H1 (cell line): ENCODE measurements at regions not wholly inside any gene's neighbourhood (a gene's known extent, or its start where the extent isn't known, plus 50 kb on each side); places are given as distances from the start of the nearest gene placed in this dataset.

Experiments
- JUN ChIP-seq: IDR thresholded peaks from 2 replicates; pipeline ENCODE4 v1.6.1; 2011; ENCODE audit warnings: low read depth, mild to moderate bottlenecking, improper control_type of control experiment, low read length
- SIX5 ChIP-seq: IDR thresholded peaks from 2 replicates; pipeline ENCODE4 v1.6.1; 2011; ENCODE audit warnings: mild to moderate bottlenecking, low read depth, low read length
- TAF7 ChIP-seq: optimal IDR thresholded peaks from 2 replicates; pipeline ENCODE3; 2011; ENCODE audit warnings: low read depth, mild to moderate bottlenecking, inconsistent platforms, low read length, moderate library complexity, borderline replicate concordance

DNA sequence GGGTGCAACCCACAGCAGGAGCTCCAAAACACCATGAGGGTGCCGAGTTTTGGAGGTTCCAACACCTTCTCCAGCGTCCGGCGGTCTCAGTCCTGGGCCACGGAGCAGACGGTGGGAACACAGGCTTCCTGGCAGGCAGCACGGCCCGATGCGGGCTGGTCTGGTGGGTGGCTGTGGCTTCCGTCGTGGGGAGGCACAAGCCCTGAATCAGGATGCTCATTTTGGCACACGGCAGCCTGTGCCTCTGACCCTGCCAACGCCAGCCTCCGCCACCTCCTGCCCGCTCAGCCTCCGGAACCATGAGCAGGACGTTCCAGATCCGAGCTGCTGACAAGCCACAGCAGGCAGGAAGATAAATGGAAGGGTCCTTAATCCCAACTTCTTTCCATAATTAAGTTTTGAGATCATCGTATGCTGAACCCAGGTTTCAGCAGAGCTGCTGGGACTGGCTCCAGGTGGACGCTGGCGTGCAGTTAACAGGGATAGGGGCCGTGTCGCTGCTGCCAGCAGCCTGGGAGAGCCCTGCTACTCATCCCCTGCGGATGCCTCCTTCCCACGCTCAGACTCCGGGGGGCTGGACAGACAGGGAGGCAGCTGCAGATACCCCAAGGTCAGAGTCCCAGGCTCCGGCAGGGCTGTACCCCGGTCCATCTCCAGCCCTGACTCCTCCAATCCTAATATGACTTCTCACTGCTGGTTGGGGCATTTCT lies 136.6 kb downstream of the ENGASE start (continued):
- no peak for TF ChIP-seq JUN
- TF ChIP-seq SIX5 = no peak
- no peak for TF ChIP-seq TAF7
